AG04449 (cell line): ENCODE measurements at regions not wholly inside any gene's neighbourhood (a gene's known extent, or its start where the extent isn't known, plus 50 kb on each side); places are given as distances from the start of the nearest gene placed in this dataset.

Experiments
- CTCF ChIA-PET: fragments of 350-600 bp; formaldehyde crosslinking; extraction: SDS; loops from one replicate; lab custom pipeline; 2021; ENCODE audit warnings: antibody characterized with exemption; lab: Yijun Ruan, JAX
- POLR2A ChIA-PET: fragments of 400-600, 350-600 bp; formaldehyde crosslinking; extraction: SDS; loops from one replicate; lab custom pipeline; 2020; ENCODE audit warnings: antibody characterized with exemption, inconsistent platforms; lab: Yijun Ruan, JAX
- DNase-seq: peaks from one replicate; pipeline ENCODE4 v3.0.0-alpha.2; 2010; ENCODE audit warnings: low read depth, low spot score
- H3K4me3 ChIP-seq: 2 replicates; pipeline ENCODE4 v1.5.1; 2011; ENCODE audit warnings: low read depth, mild to moderate bottlenecking, control low read depth, low read length
- CTCF ChIP-seq: IDR thresholded peaks from one replicate; pipeline ENCODE4 v1.5.1; 2011; ENCODE audit warnings: mild to moderate bottlenecking, moderate library complexity, low read length, control low read depth, inconsistent platforms; ENCODE audit not compliant: insufficient read depth; ENCODE audit errors: missing control alignments

GRCh38 chr20:41889126-41889843 is 271.1 kb upstream of the CHD6 start:
- no peak for TF ChIP-seq CTCF

GRCh38 chr20:41888434-41888833 is 270.3 kb upstream of the CHD6 start:
- no peak for DNase-seq
- H3K4me3 ChIP-seq = no peak overlapping the region
- POLR2A ChIA-PET = no interaction called here
- TF ChIP-seq CTCF = no peak
- CTCF ChIA-PET = no interaction called here

More at GRCh38 chr20:41889126-41889843, 271.1 kb upstream of the CHD6 start:
- ChIA-PET CTCF (no interaction called here), POLR2A (no interaction called here)
- no peak overlapping the region for H3K4me3 ChIP-seq
- DNase-seq = no peak

- TF ChIP-seq CTCF = no peak
- POLR2A ChIA-PET = no interaction called here
- CTCF ChIA-PET = no interaction called here
- no peak for DNase-seq
- no peak overlapping the region for H3K4me3 ChIP-seq
These were observed 269.3 kb upstream of the CHD6 start for GRCh38 chr20:41887500-41887899.

GRCh38 chr20:41881466-41882046 is 263.4 kb upstream of the CHD6 start:
- CTCF ChIA-PET = no interaction called here

GRCh38 chr20:41879123-41879522 is 260.9 kb upstream of the CHD6 start:
- POLR2A ChIA-PET = no interaction called here
- CTCF ChIA-PET = no interaction called here
- TF ChIP-seq CTCF = no peak

More at GRCh38 chr20:41881466-41882046, 263.4 kb upstream of the CHD6 start:
- no peak for DNase-seq
- TF ChIP-seq CTCF = no peak
- H3K4me3 ChIP-seq = no peak overlapping the region
- POLR2A ChIA-PET = no interaction called here

GRCh38 chr20:41877911-41878310 is 259.7 kb upstream of the CHD6 start:
- TF ChIP-seq CTCF = no peak
- ChIA-PET POLR2A (no interaction called here), CTCF (no interaction called here)
- no peak for DNase-seq
- no peak overlapping the region for H3K4me3 ChIP-seq

More at GRCh38 chr20:41879123-41879522, 260.9 kb upstream of the CHD6 start:
- no peak overlapping the region for H3K4me3 ChIP-seq
- DNase-seq = no peak
